Stomach (tissue), 4 donors: ENCODE measurements at regions not wholly inside any gene's neighbourhood (a gene's known extent, or its start where the extent isn't known, plus 50 kb on each side); places are given as distances from the start of the nearest gene placed in this dataset.

Experiments
- EP300 ChIP-seq: sonication (generic); formaldehyde crosslinking; IDR thresholded peaks from one replicate; pipeline ENCODE4 v1.6.1; 2017; ENCODE audit warnings: antibody characterized with exemption
- POLR2A ChIP-seq, 4 donors: fragments of 450-650 bp; IDR thresholded peaks; one replicate each; pipeline ENCODE4 v1.6.1; 2016; ENCODE audit warnings: antibody characterized with exemption in 4 of 4, control low read depth in 2 of 4, mild to moderate bottlenecking in 1 of 4, moderate library complexity in 1 of 4
- POLR2AphosphoS5 ChIP-seq, 3 donors: sonication (generic); formaldehyde crosslinking; IDR thresholded peaks; one replicate each; pipeline ENCODE4 v1.6.1; 2016; ENCODE audit warnings: antibody characterized with exemption in 3 of 3
- TF ChIP-seq, protein P1 (sequence below), 7 experiments: fragments of 450-650 bp in 4 of 7; fragments of 200-600 bp in 3 of 7; sonication (generic) in 3 of 7; IDR thresholded peaks; one replicate each; pipeline ENCODE4 v1.5.1; 2016 to 2019; ENCODE audit warnings: antibody characterized with exemption in 7 of 7, control low read depth in 2 of 7, mild to moderate bottlenecking in 1 of 7

DNA sequence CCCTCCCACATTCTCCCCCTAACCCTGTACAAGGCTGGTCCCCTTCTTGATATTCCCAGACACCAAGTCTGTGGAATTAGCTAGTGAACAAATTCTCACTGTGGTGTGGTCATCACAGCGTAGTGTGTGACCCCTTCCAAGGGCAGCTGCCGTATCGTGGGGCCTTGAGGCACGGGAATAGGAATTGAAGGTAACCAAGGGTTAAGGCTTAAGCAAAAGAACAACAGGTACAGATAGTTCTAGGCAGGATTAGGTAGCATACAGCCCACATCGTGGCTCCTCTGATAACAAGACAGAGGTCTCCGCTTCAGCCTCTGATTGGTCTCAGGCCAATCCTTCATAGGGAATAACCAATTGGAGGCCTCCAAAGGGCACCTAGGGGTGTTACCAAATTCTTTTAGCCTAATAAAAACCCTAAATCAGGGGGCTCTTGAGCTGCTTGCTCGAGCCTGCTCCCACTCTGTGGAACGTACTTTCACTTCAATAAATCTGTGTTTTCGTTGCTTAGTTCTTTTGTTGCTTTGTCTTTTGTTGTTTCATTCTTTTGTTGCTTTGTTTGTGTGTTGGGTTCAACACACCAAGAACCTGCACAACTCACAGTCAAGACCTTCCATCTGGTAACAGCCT lies 64.7 kb downstream of the GPR6 start:
- TF ChIP-seq POLR2A (IDR thresholded peaks at IDR 0.05) (no peak), POLR2AphosphoS5 (IDR thresholded peaks at IDR 0.05) (no peak), EP300 (no peak)
- TF ChIP-seq, protein P1, sequence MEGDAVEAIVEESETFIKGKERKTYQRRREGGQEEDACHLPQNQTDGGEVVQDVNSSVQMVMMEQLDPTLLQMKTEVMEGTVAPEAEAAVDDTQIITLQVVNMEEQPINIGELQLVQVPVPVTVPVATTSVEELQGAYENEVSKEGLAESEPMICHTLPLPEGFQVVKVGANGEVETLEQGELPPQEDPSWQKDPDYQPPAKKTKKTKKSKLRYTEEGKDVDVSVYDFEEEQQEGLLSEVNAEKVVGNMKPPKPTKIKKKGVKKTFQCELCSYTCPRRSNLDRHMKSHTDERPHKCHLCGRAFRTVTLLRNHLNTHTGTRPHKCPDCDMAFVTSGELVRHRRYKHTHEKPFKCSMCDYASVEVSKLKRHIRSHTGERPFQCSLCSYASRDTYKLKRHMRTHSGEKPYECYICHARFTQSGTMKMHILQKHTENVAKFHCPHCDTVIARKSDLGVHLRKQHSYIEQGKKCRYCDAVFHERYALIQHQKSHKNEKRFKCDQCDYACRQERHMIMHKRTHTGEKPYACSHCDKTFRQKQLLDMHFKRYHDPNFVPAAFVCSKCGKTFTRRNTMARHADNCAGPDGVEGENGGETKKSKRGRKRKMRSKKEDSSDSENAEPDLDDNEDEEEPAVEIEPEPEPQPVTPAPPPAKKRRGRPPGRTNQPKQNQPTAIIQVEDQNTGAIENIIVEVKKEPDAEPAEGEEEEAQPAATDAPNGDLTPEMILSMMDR (IDR thresholded peaks at IDR 0.05) = no peak
